A673 (cell line): ENCODE measurements at regions not wholly inside any gene's neighbourhood (a gene's known extent, or its start where the extent isn't known, plus 50 kb on each side); places are given as distances from the start of the nearest gene placed in this dataset.

Experiments
- BruUV-seq: library from RNA; stranded (reverse); fragments of 400-500 nt; replicated peaks from 2 replicates; lab custom pipeline; 2021; lab: Mats Ljungman, UMichigan
- CTCF ChIA-PET: fragments of 300-600 bp; sonication (Branson Sonifier 250); formaldehyde crosslinking; loops from one replicate; lab custom pipeline; 2022; ENCODE audit warnings: antibody characterized with exemption; lab: Charles Lee
- POLR2A ChIA-PET: fragments of 300-600 bp; sonication (Branson Sonifier 250); formaldehyde crosslinking; loops from one replicate; lab custom pipeline; 2022; ENCODE audit warnings: antibody characterized with exemption; ENCODE audit not compliant: low non-redundant PET; lab: Charles Lee
- DNase-seq: peaks from one replicate; pipeline ENCODE4 v3.0.0-alpha.2; 2015; ENCODE audit warnings: low spot score
- H3K27ac ChIP-seq: fragments of 200-600 bp; sonication (generic); 2 replicates; pipeline ENCODE4 v1.5.1; 2016; ENCODE audit warnings: mixed run types, low read depth, mild to moderate bottlenecking, mixed read lengths, antibody characterized with exemption, low read length; ENCODE audit not compliant: poor library complexity, severe bottlenecking
- H3K27me3 ChIP-seq: fragments of 200-600 bp; sonication (generic); replicated peaks from 2 replicates; pipeline ENCODE4 v1.6.1; 2017; ENCODE audit warnings: mixed run types, low read depth, mild to moderate bottlenecking, mixed read lengths, antibody characterized with exemption, low read length; ENCODE audit not compliant: insufficient read depth, poor library complexity
- H3K36me3 ChIP-seq: fragments of 200-600 bp; sonication (generic); 2 replicates; pipeline ENCODE4 v1.6.1; 2016; ENCODE audit warnings: mixed run types, mild to moderate bottlenecking, mixed read lengths, antibody characterized with exemption, low read length; ENCODE audit not compliant: insufficient read depth, poor library complexity, severe bottlenecking
- H3K4me1 ChIP-seq: fragments of 200-600 bp; sonication (generic); 2 replicates; pipeline ENCODE4 v1.6.1; 2017; ENCODE audit warnings: mixed run types, mild to moderate bottlenecking, mixed read lengths, antibody characterized with exemption, low read length; ENCODE audit not compliant: insufficient read depth, poor library complexity, severe bottlenecking
- H3K4me3 ChIP-seq: fragments of 200-600 bp; sonication (generic); 2 replicates; pipeline ENCODE4 v1.5.1; 2016; ENCODE audit warnings: low read depth, mixed run types, mild to moderate bottlenecking, mixed read lengths, low read length; ENCODE audit not compliant: poor library complexity, severe bottlenecking
- H3K9me3 ChIP-seq: fragments of 200-600 bp; sonication (generic); 2 replicates; pipeline ENCODE4 v1.6.1; 2016; ENCODE audit warnings: mixed run types, low read depth, mild to moderate bottlenecking, mixed read lengths, antibody characterized with exemption, low read length; ENCODE audit not compliant: poor library complexity, severe bottlenecking
- EZH2 ChIP-seq: fragments of 200-600 bp; sonication (generic); IDR thresholded peaks from 2 replicates; pipeline ENCODE4 v1.6.1; 2017; ENCODE audit warnings: borderline replicate concordance, low read depth, mild to moderate bottlenecking, mixed read lengths, antibody characterized with exemption, low read length; ENCODE audit not compliant: poor library complexity, severe bottlenecking
- intact Hi-C: fragments of 100-400 bp; cut with micrococcal nuclease; formaldehyde crosslinking; loops from one replicate; pipeline ENCODE4 v1.10.0; 2022; ENCODE audit not compliant: unreplicated experiment
- TF ChIP-seq, protein P1 (sequence below): fragments of 300-800, 200-600 bp; sonication (generic); conservative IDR thresholded peaks from 2 replicates; pipeline ENCODE4 v1.5.1; 2017; ENCODE audit warnings: low read depth, mild to moderate bottlenecking, antibody characterized with exemption, low read length, moderate library complexity, mixed read lengths

GRCh38 chr2:122144884-122145283, 389.4 kb downstream of the TSN start:
- TF ChIP-seq, protein P1, sequence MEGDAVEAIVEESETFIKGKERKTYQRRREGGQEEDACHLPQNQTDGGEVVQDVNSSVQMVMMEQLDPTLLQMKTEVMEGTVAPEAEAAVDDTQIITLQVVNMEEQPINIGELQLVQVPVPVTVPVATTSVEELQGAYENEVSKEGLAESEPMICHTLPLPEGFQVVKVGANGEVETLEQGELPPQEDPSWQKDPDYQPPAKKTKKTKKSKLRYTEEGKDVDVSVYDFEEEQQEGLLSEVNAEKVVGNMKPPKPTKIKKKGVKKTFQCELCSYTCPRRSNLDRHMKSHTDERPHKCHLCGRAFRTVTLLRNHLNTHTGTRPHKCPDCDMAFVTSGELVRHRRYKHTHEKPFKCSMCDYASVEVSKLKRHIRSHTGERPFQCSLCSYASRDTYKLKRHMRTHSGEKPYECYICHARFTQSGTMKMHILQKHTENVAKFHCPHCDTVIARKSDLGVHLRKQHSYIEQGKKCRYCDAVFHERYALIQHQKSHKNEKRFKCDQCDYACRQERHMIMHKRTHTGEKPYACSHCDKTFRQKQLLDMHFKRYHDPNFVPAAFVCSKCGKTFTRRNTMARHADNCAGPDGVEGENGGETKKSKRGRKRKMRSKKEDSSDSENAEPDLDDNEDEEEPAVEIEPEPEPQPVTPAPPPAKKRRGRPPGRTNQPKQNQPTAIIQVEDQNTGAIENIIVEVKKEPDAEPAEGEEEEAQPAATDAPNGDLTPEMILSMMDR, result no peak
- TF ChIP-seq EZH2, result no peak
- Histone ChIP-seq H3K9me3 (no peaks in the 10 kb centered on the region), H3K27me3 (no peaks in the 10 kb centered on the region), H3K36me3 (no peaks in the 10 kb centered on the region), H3K27ac (no peak overlapping the region), H3K4me3 (no peak overlapping the region), H3K4me1 (no peaks in the 10 kb centered on the region)
- BruUV-seq, result no TSS peak
- ChIA-PET CTCF (no interaction called here), POLR2A (no interaction called here)
- no peak for DNase-seq
- intact Hi-C loops, result no loop called here

DNA sequence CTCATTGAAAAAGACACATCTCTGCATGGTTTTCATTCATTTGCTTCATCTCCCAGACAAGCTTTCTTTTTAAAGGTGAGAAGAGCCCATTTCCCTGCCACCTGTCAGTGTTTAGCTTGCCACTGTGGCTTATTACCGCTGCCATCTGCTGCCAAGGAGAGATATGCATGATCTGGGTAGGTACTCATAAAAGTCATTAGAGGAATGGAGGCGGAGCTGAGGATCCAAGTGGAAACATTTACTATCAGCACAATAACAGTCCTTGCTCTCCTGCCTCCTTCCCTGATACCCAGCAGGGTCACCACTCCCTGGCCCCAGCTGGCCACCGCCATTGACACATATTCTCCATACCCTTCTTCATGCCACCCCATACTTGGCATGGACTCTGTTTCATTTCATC, 390.4 kb downstream of the TSN start:
- no peaks in the 10 kb centered on the region for H3K4me1 ChIP-seq
- intact Hi-C loops, result no loop called here
- POLR2A ChIA-PET, result no interaction called here
- H3K27ac ChIP-seq, result no peak overlapping the region
- H3K27me3 ChIP-seq, result no peaks in the 10 kb centered on the region
- BruUV-seq, result no TSS peak
- H3K36me3 ChIP-seq, result no peaks in the 10 kb centered on the region
- no peak for DNase-seq
- CTCF ChIA-PET, result no interaction called here
- TF ChIP-seq, protein P1, result no peak
- TF ChIP-seq EZH2, result no peak
- H3K4me3 ChIP-seq, result no peak overlapping the region
- H3K9me3 ChIP-seq, result no peaks in the 10 kb centered on the region

GRCh38 chr2:122148128-122148767, 392.8 kb downstream of the TSN start:
- Histone ChIP-seq H3K4me3 (no peak overlapping the region), H3K27ac (no peak overlapping the region), H3K9me3 (no peaks in the 10 kb centered on the region), H3K4me1 (no peaks in the 10 kb centered on the region), H3K36me3 (no peaks in the 10 kb centered on the region), H3K27me3 (no peaks in the 10 kb centered on the region)
- no peak for DNase-seq
- TF ChIP-seq, protein P1, result no peak
- TF ChIP-seq EZH2, result no peak
- ChIA-PET CTCF (no interaction called here), POLR2A (interaction anchor here (0.6 kb wide), 1 partner anchor 282 kb away, joined by 4 read pairs; no protein-coding TSS in a partner anchor)
- intact Hi-C loops, result no loop called here
- no TSS peak for BruUV-seq
